Daoy (cell line): ENCODE measurements at regions not wholly inside any gene's neighbourhood (a gene's known extent, or its start where the extent isn't known, plus 50 kb on each side); places are given as distances from the start of the nearest gene placed in this dataset.

ENCODE experiments used
- DNase-seq: peaks from one replicate; pipeline ENCODE4 v3.0.0-alpha.2; 2015; ENCODE audit warnings: low read depth

DNA sequence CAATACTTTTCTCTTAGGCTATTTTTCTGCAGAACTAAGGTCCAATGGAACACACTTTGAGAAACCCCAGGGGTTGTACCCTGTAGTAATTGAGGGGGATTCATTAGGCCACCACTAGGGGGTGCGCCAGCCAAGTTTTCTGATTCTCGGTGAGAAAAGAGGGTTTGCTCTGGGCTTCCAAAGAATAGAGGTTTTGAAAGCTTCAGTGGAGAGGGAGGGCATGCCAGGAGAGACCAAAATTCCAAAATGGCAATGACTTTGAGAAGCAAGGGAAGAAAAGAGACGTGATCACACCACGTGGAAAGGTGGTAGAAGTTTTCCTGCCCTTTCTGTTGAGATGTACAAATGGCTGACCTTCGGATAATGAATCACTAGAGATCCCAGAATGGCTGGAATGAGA is 323.3 kb downstream of the RPS6KC1 start:
- DNase-seq, result peak; percentile 49

DNA sequence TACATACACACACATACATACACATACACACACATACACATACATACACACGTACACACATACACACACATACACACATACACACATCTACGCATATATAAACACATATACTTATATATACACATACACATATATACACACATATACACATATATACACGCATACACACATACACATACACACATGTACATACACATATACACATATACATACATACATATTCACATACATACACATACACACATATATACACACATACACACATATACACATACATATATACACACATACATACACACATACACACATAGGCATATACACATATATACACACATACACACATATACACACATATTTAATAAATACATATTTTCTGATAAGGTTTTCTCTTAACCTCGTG is 324.0 kb downstream of the RPS6KC1 start:
- DNase-seq, result no peak

DNA sequence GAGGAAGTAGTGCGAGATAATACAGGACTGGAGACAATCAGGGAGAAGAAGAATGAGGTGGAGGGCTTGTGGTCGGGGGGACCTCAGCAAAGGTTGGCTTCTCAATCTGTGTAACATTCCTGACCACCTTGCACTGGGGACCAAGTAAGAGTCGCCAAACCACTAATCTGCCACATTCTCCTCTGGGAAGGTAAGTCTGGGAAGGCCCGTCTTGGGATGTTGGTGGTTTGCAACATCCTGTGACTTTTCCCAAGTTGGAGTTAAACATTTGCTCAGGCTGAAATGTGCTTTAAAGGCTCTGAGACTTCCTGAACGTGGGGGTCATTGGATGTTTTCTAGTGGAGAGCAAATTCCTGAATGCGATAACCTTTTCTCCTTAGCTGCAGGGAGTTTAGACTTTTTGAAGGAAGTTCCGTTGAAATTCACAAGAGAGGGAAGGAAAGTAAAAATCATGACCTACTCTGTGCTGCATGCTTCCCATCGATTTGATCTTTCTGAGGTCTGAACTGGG is 325.9 kb downstream of the RPS6KC1 start:
- no peak for DNase-seq

DNA sequence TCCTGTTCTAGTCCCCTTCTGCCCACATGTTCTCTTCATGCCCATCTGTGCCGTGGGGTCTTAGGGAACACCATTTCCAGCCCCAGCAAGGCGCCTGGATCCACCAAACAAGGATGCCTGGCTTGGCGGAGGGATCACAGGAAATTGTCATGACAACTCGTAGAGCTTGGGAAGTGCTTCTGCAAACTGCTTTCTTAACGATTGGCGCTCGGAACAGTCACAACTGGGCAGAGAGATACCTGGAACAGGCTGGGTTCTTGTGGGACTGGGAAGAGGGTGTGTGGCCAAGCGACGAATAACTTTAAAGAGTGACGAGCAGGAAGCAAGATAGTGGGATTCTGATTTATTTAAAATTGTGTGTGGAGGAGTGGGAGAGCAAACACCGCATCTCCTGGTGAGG is 329.8 kb downstream of the RPS6KC1 start:
- DNase-seq, result no peak

DNA sequence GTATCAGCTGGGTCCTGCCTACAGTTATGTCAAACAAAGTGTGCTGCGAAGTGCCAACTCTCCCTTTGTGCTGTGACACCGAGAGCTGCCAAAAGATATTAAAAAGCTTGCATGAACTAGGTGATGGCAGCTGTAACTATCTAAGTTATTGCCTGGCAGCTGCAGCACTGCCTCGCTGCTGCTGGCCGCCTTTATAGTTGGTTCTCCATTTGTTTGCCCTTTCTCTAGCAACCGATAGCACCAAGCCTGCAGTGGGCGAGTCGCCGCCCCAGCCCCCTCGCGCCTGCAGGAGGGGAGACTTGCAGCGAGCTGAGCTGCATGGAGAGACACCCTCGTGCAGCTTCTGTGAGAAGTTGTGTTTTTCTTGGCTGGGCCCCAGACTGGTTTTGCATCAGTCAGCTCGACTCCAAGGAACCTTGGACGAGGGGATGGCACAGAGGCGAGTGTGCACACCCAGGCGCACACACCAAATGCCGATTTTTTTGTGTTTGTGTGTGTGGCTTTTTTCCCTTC is 330.6 kb downstream of the RPS6KC1 start:
- DNase-seq, result peak; percentile 29

DNA sequence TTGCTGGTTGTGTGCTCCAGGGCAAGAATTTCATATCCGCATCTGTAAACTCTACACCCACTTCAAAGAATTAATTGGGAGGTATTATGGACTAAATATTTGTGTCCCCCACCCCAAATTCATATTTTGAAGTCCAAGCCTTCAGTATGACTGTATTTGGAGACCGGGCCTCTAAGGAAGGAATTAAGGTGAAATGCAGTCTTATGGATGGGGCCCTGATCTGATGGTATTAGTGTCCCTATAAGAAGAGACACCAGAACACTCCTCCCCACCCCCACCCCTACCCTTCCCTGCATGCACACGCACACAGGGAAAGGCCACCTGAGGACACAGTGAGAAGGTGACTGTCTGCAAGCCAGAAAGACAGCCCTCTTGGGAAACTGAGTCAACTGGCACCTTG is 332.4 kb downstream of the RPS6KC1 start:
- no peak for DNase-seq

DNA sequence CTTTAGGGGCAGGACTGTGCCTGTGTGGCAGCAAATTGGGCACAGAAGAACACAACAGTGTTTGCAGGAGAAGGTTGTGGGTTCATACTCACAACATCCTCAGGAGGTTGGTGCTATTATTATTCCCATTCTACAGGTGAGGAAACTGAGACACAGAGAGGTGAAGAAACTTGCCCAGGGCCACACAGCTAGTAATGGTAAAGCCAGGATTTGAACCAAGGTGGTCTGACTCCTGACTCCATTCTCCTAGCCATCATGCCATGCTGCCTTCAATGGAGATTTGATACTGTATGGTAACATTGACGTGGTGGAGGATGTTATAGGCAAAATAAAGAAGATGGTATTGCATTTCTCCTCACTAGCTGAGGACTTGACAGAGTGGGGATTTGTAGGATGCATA is 334.2 kb downstream of the RPS6KC1 start:
- no peak for DNase-seq

DNA sequence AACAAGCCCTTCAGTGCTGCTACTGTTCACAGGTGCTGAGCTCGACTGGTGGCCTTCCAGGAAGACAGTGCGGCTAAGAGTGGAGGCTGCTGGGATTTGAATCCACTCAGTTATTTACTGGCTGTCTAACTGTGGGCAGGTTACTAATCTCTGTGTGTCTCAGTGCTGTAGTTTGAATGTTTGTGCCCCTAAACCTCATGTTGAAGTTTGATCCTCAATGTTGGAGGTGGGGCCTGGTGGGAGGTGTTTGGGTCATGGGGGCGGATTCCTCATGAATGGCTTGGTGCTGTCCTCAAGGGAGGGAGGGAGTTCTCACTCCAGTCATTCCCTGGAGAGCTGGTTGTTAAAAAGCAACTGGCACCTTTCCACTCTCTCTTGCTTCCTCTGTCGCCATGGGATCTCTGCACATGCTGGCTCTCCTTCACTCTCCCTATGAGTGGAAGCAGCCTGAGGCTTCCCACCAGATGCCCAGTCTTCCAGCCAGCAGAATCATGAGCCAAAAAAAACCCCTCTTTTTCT is 334.8 kb downstream of the RPS6KC1 start:
- DNase-seq, result no peak

DNA sequence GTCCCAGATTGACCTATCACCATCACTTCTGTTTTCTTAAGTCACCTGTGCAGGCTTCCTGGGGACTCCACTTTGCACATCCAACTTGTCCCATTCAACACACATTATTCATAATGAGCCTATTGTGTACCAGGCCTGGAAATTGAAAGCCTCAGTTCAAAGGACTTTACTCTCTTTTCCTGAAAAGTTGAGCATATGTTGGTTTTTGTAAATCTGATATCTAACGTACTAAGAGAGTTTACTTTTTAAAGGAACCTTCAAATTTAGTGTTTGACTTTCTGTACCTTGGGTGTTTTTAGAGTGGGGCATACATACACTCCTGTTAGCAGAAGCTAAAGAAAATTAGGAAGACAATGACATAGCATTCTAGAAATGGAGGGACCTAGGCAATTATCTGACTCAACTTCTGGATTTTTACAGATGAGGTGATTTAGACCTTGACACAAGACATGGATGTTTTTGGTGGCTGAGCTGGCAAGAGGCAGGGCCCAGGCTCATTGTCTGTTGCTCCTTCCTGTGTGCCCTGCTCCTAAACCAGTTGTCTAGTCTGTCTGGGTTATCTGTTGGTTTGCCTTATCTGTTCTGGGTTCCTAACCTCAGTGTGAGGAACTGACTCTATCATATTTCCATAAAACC is 336.5 kb downstream of the RPS6KC1 start:
- DNase-seq, result no peak

DNA sequence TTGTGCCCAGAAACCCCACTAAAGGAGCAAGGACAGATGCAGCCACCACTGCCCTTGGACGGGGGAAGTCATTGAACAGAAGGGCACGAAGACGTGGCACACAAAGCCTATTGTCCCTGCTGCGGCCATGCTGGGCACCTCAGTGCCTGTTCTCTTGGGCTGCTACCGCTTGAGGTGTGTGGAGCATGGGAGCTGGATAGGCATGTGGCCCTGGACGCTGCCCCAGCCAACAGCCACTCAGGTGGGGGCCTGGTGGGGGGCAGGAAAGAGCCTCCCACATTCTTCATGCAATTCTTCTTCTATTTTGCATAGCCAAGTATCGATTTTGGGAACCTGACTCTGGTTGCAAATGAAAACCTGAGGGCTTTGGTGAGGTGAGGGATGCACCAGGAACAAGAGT is 337.2 kb downstream of the RPS6KC1 start:
- DNase-seq, result no peak

DNA sequence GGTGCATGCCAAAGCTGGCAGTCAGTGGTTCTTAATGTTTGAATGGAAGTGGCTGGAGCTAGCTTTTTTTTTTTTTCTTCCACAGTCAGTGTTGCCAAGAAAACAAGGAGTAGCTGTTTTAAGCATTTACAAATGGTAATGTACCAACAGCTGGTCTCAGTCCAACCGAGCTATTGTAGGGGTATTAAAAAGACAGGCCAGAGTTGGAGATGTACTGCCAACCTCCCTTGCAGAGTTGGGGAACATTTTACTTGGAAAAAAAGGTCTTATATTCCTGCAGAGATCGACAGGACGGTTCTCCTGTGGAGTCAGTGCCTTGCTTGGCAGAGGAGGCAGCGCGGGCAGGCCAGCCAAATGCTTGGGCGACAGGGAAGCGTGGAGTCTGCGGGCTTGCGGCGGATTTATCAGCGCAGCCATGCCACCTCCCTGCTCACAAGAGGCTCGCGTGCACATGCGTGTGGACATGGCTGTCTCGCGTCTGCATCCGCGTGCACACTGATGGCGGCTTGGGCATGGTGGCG is 338.1 kb downstream of the RPS6KC1 start:
- no peak for DNase-seq

DNA sequence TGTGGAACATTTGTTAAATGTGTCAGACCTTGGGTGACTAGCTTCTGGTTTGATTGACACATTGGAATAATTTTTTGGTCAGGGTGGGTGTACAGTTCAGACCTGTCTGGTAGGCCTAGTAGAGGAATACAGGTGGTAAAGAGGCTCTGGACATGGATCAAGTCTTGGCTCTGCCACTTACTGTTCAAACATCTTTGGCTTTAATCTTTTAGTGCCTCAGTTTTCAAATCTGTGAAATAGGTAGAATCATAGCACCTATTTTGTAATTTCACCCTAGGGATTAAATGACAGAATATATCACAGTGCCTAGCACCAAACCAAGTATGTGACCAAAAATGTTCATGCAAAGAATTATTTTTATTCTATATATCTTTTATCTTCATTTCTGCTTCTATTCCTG is 340.4 kb downstream of the RPS6KC1 start:
- no peak for DNase-seq

DNA sequence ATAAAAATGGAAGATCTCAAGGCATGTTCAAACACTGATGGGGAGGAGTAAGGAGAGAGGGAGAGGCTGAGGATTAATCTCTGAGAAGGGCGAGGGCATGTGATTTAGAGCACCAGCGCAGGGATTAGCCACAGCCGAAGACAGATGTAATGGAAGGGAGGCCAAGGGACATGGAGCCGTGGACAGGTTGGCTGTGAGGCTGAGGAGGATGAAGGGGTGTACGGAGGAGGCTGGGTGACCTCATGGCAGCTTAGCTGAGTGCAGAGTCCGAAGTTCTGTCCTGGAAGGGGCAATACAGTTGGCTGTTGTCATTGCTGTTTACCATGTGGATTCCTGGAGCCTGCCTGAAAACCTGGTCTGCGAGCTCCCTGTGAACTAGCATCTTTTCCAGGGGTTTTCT is 342.8 kb downstream of the RPS6KC1 start:
- DNase-seq, result no peak

DNA sequence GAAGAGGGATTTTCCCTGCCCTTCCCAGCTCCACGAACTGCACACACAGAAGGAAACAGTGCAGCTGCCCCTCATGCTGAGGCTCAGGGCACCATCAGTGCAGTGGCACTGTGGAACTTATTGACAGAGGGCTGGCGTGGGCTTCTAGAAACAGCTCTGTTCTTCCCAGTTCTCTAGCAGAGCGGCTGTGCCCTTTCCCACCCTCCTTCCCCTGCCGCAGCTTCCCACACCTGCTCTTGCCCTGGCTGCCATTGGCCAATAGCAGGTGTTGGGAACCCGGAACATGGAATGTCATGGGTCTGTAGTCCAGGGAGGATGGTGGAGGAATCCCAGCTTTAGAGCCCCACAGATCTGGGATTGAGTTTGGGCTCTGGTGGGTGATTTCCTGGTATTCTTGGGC is 343.8 kb downstream of the RPS6KC1 start:
- DNase-seq, result no peak

DNA sequence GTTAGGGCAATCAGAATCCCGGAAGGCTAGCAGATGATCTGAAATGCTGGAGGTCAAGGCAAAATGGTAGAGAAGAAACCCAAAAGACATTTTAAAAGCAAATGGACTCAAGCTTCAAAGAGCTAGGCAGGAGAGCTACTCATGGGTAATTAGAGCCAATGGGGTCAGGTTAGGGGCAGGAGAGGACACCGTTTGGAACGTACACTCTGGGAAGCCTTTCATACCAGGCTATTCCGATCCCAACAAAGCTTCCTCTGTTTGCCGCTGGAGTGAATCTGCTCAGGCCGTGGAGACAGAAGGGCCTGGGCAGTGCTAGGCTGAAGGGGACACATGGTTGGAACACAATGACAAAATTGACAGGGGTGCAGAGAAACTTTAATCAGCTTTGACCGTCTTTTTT is 346.6 kb downstream of the RPS6KC1 start:
- DNase-seq, result no peak

DNA sequence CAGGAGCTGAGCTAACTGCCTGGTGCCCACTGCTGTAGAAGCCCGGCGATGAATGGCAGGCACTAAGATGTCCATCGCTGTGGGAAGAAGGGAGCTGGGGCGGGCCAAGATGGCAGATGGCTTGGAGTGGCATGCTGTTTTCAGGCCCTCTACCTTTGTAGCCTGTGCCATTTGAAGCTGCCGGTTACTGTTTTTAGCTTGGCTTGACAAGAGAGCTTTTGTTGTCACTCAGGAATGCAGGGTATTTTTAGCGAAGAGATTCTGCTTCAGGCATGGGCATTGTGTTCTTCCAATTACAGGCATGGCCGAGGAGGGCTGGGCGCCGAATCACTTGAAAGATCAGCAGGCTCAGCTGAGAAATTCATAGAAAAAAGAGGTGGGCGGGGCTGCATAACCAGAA is 348.7 kb downstream of the RPS6KC1 start:
- DNase-seq, result no peak

DNA sequence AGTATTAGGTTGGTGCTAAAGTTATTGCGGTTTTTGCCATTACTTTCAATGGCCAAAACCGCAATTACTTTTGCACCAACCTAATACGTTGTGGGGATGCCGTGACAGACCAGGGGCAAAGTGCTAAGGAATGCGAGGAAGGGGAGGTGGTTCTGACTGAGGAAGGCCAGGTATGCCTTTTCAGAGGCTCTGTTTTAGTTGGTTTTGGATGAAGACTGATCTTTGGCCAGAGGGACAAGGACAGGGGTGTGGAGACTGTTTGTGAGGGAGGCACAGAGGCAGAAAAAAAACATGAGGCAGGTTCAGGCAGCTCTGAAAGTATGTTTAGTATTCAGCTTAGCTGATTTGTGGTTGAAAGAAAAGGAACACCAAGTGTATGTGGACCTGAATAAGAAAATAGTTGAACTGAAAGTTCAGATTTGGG is 358.2 kb downstream of the RPS6KC1 start:
- DNase-seq, result no peak

DNA sequence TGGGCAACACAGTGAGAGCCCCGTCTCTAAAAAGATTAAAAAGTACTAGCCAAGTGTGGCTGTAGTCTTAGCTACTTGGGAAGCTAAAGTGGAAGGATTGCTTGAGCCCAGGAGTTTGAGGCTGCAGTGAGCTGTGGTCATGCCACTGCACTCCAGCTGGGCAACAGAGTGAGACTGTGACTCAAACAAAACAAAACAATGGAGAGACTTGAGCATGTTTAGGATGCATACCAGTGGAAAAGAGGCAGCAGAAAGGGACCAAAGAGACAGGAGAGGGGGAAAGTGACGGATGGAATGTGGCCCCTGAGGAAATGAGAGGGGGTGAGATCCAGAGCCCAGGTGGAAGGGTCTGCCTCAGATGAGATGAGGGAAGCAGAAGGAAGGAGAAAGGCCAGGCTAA is 358.9 kb downstream of the RPS6KC1 start:
- DNase-seq, result no peak

DNA sequence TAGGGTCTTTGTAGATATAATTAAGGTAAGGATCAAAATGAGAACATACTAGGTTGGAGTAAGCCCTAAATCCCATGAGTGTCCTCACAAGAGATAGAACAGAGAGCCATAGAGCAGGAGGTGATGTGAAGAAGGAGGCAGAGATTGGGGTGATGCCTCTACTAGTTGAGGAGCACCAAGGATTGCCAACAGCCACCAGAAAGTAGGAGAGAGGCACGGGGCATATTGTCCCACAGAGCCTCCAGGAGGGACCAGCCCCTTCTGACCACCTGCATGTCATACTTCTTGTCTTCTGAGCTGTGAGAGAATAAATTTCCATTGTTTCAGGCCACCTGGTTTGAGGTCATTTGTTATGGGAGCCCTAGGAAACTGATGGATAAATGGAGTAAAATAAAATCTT is 363.3 kb downstream of the RPS6KC1 start:
- no peak for DNase-seq

DNA sequence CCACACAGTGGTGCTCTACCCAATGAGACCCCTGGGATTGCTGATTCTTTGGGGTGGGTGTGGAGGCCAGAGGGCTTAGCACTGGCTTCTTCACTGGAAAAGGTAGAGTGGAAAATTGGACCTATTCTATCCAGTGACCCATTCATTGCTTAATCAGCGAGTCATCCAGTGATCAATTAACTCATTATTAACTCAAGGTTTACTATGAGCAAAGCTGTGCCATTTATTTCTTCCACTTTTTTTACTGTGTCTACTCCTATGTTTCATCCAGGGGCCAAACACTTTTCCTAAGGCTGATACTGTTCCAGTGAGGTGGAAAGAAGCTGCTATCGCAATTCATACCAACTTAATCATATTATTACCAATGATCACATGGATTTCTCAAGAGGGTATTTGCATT is 363.9 kb downstream of the RPS6KC1 start:
- DNase-seq, result no peak

DNA sequence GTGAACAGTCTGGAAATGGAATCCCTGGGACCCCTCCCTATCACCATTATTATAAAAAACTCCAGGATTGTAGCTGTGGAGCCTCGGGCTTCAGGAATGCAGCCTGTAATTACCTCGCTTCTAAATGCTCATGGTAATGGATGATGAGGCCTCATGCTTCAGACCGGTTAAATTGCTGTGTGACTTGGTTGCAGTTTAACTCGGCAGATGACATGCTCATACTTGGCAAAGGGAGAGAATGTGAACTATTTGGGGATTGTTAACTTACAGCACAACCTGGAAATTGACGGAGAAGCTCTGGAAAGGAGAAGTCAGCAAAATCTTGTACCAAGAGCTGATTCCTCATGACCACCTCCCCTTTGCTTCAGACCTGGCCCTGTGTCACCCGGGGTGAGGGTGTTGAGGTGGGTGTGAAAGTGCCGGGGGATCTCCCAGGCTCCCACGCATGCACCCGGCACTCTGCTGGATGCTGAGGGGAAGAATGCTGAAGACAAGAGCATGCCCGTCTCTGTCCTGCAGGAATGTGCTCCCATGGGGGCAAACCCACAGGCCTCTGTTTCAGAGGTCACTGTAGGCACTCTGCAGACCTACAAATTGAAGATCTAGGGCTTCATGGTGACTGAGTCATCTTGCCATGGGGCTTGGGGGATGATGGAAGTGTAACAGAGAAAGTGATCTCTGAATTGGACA is 364.8 kb downstream of the RPS6KC1 start:
- no peak for DNase-seq

DNA sequence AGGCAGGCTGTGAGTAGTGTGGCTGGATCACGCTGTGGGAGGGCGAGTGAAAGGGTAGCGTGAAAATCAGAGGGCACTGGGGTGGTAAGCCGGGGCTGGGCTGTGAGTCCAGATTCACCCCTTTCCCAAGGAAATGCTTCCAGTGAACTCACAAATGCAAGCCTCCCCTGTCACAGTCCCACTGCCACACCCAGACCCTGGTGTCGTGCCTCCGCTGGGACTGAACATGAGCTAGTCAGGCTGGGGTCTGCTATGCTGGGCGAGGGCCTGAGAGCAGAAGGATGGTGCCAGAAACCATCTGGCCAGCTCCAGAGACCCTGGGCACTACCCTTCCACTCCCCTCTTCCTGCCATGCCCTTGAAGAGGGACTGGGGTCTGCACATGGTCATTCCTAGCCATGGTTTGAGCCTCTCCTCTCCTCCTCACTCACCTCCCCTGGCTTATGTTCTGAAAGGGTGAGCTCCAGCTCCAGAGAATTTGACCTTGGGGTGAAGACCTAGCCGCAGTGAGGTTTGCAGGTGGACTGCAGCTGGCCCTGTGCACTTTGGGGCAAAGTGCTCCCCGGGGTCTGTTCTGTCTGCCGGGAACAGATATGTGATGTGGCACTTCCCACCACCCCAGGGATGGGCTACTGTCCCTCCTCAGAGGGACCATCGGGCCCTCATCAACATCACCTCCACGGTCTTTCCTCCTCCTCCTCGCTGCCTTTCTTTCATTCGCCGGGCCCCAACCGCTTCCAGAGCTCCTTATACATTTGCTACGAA is 365.6 kb downstream of the RPS6KC1 start:
- DNase-seq, result no peak
